ENCODE measurements at regions not wholly inside any gene's neighbourhood (a gene's known extent, or its start where the extent isn't known, plus 50 kb on each side); places are given as distances from the start of the nearest gene placed in this dataset.

GRCh38 chr13:23983671-23984070, 86.4 kb upstream of the C1QTNF9B start:
- TF ChIP-seq CTCF (IDR thresholded peaks at IDR 0.05) (no peak), POLR2A (IDR thresholded peaks at IDR 0.05) (no peak), EP300 (IDR thresholded peaks at IDR 0.05) (no peak)

All from ovary (tissue), 3 donors.